ENCODE measurements at regions not wholly inside any gene's neighbourhood (a gene's known extent, or its start where the extent isn't known, plus 50 kb on each side); places are given as distances from the start of the nearest gene placed in this dataset.
"Not testable (repeated sequence)": the region's sequence is repeated elsewhere in the genome, so short reads cannot be mapped to it uniquely, and the experiment has no call there.

DNA sequence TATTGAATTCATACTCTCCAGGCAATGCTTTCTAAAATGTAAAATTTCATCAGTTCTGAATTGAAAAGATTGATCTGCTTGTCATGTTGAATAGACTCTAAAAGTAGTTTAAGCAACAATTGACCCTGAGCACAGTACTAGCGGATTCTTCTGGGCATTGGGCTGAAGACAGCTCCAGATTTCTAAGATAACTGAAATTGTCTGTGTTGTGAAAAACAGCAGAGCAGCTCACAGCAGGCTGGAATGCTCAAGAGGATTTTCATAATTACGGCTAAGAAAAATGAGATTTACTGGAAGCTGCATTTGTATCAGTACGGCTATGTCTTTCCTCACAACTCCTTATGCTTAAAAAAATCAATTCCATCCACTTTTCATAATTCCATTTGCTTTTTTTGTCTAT is 373.7 kb downstream of the HACE1 start:
- DNase-seq: no peak

DNA sequence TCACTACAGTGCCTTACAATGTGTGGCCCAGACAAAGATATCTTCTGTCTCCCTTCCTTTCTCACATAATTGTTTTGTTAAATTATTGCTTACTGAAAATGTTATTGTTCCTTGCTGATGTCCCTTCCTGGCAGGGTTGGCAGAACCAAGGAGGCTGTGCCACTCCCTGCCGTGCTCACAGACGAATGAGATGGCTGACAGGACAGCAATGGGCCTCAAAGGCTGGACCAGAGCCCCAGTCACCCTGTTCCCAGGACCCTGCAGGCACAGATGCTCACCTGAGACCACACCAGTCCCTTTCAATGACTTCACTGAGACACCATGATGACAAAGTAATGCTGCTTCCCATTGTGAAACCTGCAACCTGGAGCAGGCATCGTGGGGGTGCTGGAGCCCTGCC is 375.1 kb downstream of the HACE1 start:
- no peak for DNase-seq

DNA sequence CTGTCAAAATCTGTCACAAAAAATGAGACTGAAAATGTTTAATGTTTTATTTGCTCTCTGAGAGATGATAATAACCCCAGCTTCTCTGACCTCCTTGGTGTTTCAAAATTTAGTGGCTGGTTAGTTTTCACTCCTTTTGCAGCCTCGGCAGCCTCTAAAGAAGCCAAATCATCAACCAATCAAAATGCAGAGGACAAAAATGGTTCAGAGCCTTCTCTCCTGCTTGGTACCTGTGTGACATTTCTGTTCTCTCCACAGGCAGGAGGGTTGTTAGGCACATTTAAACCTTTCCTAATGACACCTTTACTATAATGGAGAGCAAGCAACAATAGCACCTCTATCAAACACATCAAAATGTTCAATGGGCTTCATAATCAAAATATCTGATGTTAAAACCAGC is 375.5 kb downstream of the HACE1 start:
- no peak for DNase-seq

DNA sequence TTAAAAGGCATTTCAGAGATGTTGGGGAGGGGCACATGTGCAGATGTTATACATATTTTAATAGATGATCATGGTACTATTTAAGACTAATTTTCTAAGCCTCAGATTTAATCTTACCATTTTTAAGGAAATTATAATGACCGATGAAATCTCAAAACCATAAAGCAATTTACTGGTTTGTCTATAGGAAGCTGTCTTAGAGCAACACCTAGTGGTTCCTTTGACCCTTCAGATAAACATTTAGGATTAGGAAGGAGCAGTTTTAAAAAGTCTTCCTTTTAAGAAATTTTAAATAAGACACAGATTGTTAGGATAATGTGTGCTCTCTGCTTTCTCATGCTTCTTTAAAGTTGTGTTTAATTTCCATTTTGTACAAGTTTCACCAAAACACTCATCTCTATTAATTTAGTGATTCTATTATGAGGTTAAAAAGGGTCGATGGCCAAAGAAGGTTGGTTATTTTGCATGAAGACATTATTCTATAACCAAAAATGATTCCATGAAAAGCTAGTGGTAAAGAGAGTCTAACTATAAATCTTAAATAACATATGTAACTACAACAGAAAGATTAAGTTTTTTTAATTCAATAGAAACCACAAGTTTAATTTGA is 376.4 kb downstream of the HACE1 start:
- DNase-seq: peak; percentile 24

DNA sequence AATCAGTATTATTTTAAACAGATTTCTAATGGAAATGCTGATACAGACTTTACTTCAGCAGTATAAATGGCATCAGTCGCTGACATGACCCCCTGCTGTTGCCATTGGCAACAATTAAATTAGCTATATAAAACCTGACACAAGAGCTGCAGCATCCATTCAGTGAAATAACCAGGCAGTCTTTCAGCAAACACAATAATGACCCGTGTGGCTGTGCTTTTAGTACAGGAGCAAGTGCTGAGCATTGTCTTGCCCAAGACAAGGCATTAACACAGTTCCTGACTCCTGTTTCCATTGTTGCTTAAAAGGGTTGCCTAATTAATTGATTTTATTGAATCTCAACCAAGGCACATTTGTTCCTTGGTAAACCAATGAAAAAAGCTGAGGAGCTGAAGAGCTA is 382.1 kb downstream of the HACE1 start:
- no peak for DNase-seq

DNA sequence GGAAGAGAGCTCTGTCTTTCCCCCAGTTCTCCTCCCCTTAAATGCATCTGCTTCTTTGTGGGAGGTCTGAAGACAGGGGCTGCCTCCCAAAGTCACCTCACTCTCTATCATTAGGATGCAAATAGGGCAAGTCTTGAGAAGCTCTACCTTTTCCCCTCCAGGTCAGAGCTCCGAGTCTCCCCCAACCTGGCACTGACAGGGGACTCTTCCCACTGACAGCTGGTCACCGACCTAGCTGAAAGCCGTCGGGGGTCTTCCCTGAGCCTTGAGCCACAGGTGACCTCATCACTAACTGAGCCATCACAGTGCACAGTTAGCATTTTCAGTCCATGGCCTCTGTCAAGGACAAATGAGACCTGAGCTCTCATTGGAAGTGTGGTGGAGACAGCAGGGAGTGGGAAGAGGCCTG is 386.7 kb downstream of the HACE1 start:
- DNase-seq: no peak

DNA sequence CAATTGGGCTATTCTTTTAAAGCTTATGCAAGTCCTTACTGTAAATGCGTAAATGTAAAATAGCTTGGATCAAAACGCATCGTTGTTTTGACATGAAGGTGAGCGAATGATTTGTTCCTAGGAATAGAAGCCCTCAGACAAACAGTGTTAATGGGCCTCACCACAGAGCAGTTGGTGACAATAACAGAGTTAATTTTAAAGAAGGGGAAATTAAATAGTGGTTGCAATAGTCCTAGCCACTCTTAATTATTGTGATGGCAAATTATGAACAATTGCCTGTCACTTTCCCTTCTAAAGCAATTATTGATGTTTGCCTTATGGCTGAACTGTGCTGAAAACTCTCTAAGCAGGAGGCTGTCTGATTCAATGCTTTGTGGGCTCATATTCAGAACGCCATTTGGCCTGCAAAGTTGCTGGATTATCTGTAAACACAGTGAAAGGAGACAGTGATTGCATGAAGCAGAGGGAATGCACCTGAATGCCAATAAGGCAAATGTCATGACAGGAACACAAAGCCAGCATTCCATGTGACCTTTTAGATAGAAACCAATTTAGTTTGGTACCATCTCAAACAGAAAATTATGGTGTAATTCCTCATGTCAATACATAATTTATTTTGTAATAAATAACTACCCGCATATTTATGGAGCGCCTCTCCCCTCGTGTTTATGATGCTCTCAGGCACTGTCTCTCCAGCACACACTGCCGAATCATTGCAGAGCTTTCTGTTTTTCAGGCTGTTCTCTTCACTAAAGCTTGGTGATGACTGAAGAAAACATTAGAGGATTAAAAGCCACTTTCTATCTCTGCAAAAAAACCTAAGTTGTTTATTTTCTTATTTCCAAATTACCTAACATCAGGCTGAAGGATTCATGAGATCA is 387.5 kb downstream of the HACE1 start:
- DNase-seq: no peak

DNA sequence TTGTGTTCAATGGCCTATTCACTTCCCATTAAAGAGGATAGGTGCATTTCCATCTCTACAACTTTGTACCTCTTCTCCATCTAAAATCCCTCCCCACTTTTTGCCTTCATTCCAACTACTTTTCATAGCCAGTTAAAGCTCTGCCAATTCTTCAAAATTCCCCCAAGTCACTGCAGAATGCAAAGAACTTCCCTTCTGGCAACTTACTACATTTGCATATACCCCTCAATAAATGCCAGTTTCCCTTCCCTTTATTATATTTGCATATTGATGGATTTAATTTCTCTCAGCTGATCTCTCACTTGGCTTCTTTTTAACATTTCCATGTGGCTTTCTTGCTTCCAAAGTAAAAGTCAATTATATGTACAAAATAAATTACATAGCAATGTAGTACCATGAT is 393.4 kb downstream of the HACE1 start:
- no peak for DNase-seq

DNA sequence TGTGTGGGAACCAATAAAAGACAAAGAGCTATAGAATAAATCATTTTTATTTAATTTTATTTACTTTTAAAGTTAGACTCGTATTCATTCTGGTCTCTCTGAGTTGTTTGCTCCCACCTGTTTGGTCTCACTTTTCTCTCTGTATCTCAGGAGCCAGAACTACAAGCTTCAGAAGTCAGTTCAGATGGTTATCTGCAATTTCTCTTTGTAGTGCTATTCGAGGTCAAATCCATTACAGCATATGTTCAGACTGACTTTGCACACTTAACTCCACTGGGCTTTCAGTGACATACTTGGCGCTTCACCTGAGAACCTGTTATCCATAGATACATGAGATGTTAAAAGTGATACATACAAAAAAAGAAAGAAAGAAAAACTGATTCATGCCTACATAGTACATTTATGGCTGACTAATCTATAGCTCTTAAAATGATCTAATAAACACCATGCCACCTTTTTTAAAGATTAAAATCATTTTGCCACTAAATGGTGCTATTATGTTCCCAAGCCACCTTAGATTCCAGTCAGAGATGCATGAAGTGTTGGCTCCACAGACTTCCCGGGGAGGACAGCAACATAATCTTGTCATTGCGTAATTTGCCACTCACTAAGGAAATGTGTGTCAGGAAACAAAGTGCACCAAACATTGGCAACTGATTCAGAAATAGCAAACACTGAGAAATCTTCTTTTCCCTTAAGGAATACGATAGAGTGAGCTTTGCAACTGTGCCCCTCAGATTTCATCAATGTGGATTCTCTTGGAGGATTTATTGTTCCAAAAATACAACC is 396.7 kb downstream of the HACE1 start:
- DNase-seq: no peak

DNA sequence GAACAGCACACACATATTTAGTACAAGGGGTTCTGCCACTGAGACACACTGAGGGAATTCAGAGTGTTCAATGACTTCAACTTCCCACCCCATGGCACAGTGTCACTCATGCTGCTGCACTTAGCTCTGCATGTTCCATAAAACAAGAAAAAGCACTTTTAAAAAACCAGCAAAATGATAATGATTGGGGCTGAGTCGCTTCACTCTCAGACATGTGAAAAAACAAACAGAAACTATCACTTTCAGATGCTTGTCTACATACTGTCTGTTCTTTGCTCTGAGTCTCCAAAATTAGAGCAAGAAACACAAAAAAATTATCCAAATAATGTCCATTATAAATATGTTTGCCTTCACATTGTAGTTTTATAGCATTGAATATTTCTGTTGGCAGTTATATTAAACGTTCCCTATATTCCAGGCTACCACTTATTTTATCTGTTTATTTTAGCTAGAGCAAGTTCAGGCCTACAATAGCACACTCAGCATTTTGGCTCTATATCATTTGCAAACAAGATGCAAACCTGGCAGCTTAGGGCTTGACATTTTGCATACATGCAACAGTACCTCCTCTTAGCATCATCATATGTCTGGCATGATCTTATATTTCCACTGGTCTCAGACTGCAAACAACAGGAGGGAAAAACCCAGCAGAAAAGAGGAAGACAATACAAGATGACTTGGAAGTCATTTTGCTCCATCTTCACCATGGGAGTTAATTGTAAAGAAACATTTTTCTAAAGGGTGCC is 398.8 kb downstream of the HACE1 start:
- no peak for DNase-seq

DNA sequence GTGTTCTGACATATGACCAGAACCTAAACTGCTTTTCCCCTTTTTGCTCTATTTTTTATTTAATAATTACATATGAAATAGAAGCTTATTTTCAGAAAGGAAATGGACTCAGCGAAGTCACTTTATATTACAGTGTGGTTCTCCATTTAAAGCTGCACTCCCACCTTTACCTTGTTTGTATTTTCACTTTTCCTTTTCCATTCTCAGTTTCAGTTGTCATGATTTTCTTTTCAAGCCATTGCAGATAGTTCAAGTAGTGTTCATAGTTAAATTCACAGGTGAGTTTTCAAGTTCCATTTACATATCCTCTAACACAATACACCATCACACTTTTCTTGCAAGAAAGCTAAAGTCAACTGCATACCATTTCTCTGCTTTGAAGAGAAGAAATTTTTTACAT is 400.2 kb downstream of the HACE1 start:
- DNase-seq: no peak

DNA sequence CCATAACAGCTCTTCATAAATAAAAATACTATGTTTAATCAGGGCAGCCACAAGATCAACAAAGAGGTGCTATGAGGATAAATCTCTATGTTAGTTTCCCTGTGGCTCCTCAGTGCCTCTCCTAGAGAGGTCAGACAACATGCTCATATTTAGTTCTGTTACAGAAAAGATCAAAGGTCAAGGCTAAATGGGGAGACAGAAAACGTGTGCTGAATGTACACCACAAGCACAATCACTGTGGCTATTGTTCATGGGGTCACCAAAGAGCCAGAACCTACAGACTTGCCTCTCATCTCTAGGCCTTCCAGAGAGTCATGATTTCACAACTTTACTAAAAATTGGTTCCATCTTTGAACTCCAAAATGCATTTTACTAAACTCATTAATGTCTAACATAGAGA is 409.8 kb downstream of the HACE1 start:
- no peak for DNase-seq

DNA sequence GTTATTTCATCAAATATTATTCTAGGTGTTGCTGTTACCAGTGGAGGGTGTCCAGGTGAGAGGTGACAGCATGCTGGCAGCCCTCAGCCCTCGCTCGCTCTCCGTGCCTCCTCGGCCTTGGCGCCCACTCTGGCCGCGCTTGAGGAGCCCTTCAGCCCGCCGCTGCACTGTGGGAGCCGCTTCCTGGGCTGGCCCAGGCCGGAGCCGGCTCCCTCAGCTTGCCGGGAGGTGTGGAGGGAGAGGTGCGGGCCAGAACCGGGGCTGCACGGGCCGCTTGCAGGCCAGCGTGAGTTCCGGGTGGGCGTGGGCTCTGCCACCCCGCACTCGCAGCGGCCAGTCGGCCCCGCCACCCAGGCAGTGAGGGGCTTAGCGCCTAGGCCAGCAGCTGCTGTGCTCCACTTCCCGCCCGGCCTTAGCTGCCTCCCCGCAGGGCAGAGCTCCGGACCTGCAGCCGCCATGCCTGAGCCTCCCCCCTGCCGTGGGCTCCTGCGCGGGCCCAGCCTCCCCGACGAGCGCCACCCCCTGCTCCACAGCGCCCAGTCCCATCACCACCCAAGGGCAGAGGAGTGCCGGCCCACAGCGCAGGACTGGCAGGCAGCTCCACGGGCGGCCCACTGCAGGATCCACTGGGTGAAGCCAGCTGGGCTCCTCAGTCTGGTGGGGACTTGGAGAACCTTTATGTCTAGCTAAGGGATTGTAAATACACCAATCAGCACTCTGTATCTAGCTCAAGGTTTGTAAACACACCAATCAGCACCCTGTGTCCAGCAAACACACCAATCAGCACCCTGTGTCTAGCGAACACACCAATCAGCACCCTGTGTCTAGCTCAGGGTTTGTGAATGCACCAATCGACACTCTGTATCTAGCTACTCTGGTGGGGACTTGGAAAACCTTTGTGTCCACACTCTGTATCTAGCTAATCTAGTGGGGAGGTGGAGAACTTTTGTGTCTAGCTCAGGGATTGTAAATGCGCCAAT is 413.3 kb downstream of the HACE1 start:
- not testable (repeated sequence) for DNase-seq

DNA sequence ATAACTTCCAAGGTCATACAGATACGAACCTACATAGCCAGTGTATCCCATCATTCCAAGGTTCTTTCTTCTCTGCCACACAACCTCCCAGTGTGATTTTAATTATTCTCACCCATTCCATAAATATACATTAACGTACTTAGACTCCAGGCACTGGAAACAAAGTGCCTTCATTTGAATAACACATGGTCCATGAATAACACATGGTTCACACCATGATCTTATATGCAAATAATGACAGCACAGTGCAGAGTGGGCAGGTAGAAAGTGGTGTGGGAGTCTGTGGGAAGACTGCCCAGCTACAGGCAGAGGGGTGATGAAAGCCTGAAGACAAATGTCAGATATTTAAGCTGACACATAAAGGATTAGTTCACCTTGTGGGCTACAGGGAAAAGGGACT is 425.2 kb downstream of the HACE1 start:
- no peak for DNase-seq

DNA sequence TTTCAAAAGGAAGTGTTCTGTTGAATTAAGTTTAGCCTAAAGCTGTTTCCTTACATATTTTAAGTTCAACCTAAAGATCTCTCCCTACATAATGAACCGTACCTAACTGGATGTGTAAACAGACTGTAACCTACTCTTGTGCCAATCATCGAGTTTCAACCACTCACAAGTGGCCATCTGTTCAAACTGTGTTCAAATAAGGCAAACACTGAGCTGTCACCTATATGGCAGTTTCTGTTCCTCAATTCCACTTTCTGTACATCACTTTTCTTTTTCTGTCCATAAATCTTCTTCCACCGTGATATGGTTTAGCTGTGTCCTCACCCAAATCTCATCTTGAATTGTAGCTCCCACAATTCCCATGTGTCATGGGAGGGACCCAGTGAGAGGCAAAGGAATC is 428.6 kb downstream of the HACE1 start:
- no peak for DNase-seq

DNA sequence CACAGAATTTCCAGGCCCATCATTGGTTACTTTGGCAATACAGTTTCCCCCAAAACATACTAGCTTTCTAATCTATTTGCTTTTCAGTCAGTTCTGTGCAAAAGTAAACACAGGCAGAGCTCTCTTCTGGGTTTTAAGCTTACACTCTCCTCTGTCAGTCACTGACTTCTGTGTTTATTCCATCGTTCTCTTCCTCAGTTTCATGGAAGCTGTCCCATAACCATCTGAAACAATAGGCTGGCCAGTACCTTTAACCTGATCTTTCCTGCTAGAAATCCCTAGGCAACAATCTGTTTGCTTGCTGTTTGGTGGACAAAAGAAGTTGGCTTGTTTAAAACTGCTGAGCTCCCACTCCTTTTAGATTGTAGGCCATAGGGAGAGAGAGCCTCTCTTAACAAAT is 431.5 kb downstream of the HACE1 start:
- no peak for DNase-seq

DNA sequence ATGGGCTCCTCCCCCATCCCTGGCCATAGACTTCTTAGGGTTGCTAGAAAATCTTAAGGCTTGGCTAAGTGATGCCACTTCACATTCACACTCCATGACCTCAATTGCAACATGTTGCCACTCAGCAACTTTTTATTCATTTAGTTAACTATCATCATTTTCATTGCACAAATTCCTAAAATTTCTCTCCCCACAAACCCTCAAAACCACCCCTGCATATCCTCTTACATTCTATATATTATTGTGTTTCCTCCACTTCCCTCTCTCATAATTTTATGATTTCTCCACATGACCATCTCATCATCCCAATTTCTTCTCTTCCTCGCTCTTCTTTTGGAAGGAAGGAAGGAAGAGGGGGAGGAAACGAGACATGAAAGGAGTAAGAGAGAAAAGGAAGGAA is 436.0 kb downstream of the HACE1 start:
- DNase-seq: no peak

DNA sequence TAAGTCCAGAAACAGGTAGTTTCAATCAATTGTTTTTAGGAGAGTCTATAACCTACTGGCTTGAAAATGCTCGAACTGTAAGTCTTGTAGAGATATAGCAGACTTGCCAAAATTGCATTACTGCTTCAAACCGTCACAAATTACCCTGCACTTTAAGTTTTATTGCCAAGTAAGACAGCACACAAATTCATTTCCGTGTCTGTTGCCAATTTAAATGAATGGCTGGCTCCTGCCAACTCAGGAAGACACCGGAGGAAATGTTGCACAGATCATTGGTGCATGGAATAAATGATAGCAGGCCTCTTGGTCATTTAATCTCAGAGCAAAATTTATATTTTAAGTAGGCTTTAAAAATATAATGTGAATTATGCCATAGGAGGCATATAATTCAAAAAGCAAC is 438.1 kb downstream of the HACE1 start:
- no peak for DNase-seq

DNA sequence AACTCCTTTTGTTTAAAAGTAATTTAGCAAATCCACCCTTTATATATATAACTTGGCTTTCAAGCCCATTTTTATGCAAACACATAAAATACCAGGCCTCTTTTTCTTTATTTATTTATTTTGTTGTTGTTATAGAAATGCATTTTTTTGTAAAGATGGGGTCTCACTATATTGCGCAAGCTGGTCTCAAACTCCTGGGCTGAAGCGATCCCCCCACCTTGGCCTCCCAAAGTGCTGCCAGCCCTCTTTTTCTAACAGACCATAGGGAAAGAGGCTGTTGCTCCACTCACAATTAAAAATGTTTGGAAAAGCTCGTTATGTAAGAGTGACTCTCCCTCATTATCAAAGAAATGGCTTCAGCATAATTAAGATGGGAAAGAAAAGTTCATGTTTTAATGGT is 440.9 kb downstream of the HACE1 start:
- DNase-seq: no peak

DNA sequence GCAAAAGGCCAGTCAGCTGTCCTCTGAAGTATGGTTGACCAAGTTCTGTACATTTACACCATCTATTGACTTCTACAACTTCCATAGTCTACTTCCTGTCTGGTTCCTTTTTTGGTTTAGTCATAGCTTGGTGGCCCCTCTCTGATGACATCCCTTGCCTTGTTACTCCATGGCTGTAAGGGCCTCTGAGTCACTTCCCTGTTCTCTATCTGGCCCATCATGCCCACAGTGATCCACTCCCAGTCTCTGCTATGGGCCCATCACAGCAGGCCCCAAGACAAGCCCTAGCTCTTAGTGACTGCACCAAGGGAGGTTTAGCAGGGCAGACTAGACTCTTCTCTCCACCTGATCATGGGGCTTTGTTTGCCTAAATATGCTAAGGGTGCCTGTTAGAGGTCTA is 441.6 kb downstream of the HACE1 start:
- peak; percentile 18 for DNase-seq

DNA sequence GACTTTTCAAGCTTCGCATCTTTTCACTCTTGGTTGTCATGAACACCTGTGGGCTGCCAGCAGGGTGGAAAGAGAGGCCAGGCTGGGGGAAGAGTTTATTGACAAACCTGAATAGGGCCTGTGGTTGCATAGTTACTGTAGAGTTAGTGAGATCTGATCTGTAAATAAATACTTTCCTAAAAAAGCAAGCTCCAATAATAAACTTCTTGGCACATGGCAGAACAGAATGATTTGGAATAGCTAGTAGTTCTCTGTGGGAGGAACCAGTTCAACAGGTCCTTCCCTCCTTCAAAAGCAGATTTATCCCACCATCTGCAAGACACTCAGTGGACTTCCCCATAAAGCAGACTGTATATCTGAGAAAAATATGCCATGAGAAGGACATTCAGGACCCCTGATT is 445.0 kb downstream of the HACE1 start:
- no peak for DNase-seq

DNA sequence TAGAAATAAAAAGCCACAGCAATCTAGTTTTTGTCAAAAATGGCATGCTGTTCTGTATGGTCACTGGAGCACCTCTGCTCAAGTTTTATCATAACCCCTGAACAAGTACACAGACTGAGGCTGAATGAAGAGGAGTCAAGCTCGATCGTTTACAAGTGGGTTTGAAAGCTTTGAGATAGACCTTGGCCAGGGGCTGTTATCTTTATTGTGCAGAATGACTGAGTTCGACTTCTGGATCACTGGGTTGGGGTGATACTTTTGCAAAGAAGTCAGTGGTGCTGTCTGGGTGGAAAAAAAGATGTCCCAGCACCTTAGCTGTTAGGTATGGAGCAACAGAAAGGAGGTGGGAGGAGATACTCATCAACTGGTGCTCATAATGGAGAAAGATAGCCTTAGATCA is 446.0 kb downstream of the HACE1 start:
- DNase-seq: no peak

Measured in hematopoietic multipotent progenitor cell treated with erythropoietin and hydrocortisone succinate and interleukin-3 and kit ligand, for 4 days (in vitro differentiated cells).